ENCODE measurements at regions not wholly inside any gene's neighbourhood (a gene's known extent, or its start where the extent isn't known, plus 50 kb on each side); places are given as distances from the start of the nearest gene placed in this dataset.

GRCh38 chrX:34877436-34877835, 65.2 kb upstream of the FAM47B start:
- CTCF ChIA-PET, result interaction anchor here (0.7 to 1.5 kb wide), 2 partner anchors 239 to 579 kb away, joined by 3 to 5 read pairs; no protein-coding TSS in a partner anchor
- no peak for DNase-seq (ENCODE audit: low read depth)
- no peaks in the 10 kb centered on the region for H3K36me3 ChIP-seq (ENCODE audit: control insufficient read depth, insufficient read depth, low read length)
- POLR2A ChIA-PET, result no interaction called here
- TF ChIP-seq CTCF (IDR thresholded peaks at IDR 0.05; ENCODE audit: insufficient read depth, low read depth, low read length), result no peak
- no peak overlapping the region for H3K4me3 ChIP-seq (ENCODE audit: low read depth, low read length)
- no peaks in the 10 kb centered on the region for H3K27me3 ChIP-seq (ENCODE audit: control insufficient read depth, insufficient read depth, low read length)

DNA sequence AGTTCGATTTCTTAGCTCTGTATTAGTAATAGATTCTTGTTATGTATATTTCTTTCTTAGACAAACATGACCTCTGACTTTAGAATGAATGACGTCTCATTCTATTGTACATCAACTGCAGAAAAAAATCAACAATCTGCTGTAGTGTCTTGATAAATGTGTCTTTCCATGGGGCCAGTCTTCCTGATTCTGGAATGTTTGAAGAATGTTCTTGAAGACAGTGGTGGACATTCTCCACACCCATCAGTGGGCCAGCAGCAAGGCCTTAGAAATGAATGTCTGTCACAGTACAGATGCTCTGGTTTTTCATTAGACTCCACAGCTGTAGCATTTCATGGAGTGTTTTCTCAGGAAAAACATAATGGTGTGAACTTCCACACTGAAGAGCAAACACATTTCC, 63.2 kb upstream of the FAM47B start:
- no peak for TF ChIP-seq CTCF (IDR thresholded peaks at IDR 0.05; ENCODE audit: insufficient read depth, low read depth, low read length)
- POLR2A ChIA-PET, result no interaction called here
- no peak for DNase-seq (ENCODE audit: low read depth)
- Histone ChIP-seq H3K4me3 (ENCODE audit: low read depth, low read length) (no peak overlapping the region), H3K36me3 (ENCODE audit: control insufficient read depth, insufficient read depth, low read length) (no peaks in the 10 kb centered on the region), H3K27me3 (ENCODE audit: control insufficient read depth, insufficient read depth, low read length) (no peaks in the 10 kb centered on the region)
- CTCF ChIA-PET, result no interaction called here

DNA sequence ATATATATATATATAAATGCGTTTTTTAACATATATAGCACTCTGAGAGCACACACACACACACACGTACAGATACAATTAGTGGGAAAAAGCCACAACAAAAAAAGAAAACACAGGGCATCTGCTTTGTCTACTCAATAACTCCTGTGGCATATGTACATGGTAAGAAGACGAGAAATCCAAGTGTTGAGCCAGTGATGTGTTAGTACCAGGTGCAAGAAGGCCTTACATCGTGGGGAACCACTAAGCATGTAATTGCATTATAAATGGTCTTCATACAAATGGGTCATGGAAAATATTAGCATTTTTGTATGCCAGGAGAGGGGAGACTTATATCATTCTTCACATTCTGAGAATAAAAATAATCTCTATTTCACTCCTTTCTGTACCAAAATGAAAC, 62.7 kb upstream of the FAM47B start:
- Histone ChIP-seq H3K36me3 (ENCODE audit: control insufficient read depth, insufficient read depth, low read length) (no peaks in the 10 kb centered on the region), H3K4me3 (ENCODE audit: low read depth, low read length) (no peak overlapping the region), H3K27me3 (ENCODE audit: control insufficient read depth, insufficient read depth, low read length) (no peaks in the 10 kb centered on the region)
- no peak for TF ChIP-seq CTCF (IDR thresholded peaks at IDR 0.05; ENCODE audit: insufficient read depth, low read depth, low read length)
- DNase-seq (ENCODE audit: low read depth), result no peak
- POLR2A ChIA-PET, result no interaction called here
- CTCF ChIA-PET, result no interaction called here

GRCh38 chrX:34880656-34881055, 61.9 kb upstream of the FAM47B start:
- CTCF ChIA-PET, result interaction anchor here (1.0 kb wide), 1 partner anchor 22 kb away, joined by 3 read pairs; no protein-coding TSS in a partner anchor
- Histone ChIP-seq H3K27me3 (ENCODE audit: control insufficient read depth, insufficient read depth, low read length) (no peaks in the 10 kb centered on the region), H3K4me3 (ENCODE audit: low read depth, low read length) (no peak overlapping the region), H3K36me3 (ENCODE audit: control insufficient read depth, insufficient read depth, low read length) (no peaks in the 10 kb centered on the region)
- POLR2A ChIA-PET, result no interaction called here
- DNase-seq (ENCODE audit: low read depth), result peak; percentile 61
- no peak for TF ChIP-seq CTCF (IDR thresholded peaks at IDR 0.05; ENCODE audit: insufficient read depth, low read depth, low read length)

DNA sequence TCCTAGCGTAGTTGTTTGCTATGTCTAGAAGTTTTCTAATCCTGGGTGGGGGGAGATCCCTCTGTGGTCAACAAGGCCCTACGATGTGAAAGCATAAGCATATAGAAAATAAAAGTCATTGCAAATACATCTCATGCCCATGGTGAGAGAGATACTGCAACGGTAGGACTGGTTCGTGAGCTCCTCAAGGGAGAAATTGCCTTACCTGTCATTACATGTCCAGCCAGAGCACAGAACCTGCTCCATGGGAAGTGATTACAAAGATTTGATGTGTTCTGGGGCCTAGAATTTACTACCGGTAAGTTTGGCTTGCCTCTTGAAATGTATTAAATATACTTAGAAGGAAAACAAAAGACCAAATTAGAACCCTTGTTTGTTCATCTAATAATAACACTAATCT, 60.9 kb upstream of the FAM47B start:
- no peaks in the 10 kb centered on the region for H3K36me3 ChIP-seq (ENCODE audit: control insufficient read depth, insufficient read depth, low read length)
- POLR2A ChIA-PET, result no interaction called here
- H3K4me3 ChIP-seq (ENCODE audit: low read depth, low read length), result no peak overlapping the region
- no peak for TF ChIP-seq CTCF (IDR thresholded peaks at IDR 0.05; ENCODE audit: insufficient read depth, low read depth, low read length)
- no peaks in the 10 kb centered on the region for H3K27me3 ChIP-seq (ENCODE audit: control insufficient read depth, insufficient read depth, low read length)
- DNase-seq (ENCODE audit: low read depth), result no peak
- CTCF ChIA-PET, result interaction anchor here (1.0 kb wide), 1 partner anchor 23 kb away, joined by 3 read pairs; no protein-coding TSS in a partner anchor
